K562 (cell line): ENCODE measurements at regions not wholly inside any gene's neighbourhood (a gene's known extent, or its start where the extent isn't known, plus 50 kb on each side); places are given as distances from the start of the nearest gene placed in this dataset.

Source experiments
- ATAC-seq: fragments of 200-7000 bp; cut with Tn5 transposase; 3 replicates; pipeline ENCODE4 v1.9.1; 2020; ENCODE audit warnings: moderate library complexity
- BruUV-seq: library from RNA; stranded (reverse); fragments of 400-500 nt; replicated peaks from 2 replicates; lab custom pipeline; 2021; lab: Mats Ljungman, UMichigan
- CTCF ChIA-PET: fragments of 300-600 bp; formaldehyde crosslinking; extraction: SDS; loops from one replicate; lab custom pipeline; 2021; ENCODE audit warnings: low intra/inter-chr PET ratio; lab: Yijun Ruan, JAX
- POLR2A ChIA-PET: fragments of 300-600, 350-650 bp; sonication (Branson Sonifier 250); formaldehyde crosslinking; extraction: SDS; loops from one replicate; lab custom pipeline; 2021; ENCODE audit warnings: antibody characterized with exemption, inconsistent platforms; lab: Yijun Ruan, JAX
- DNase-seq, 4 experiments: peaks; one replicate each; pipeline versions ENCODE4 v3.0.0 to v3.0.0-alpha.2; 2011 to 2018; ENCODE audit warnings: low spot score in 3 of 4, mixed read lengths in 3 of 4; ENCODE audit errors: extremely low read depth in 1 of 4
- FAIRE-seq: peaks from 2 replicates; lab custom pipeline; 2011; peaks lifted over from hg19 to GRCh38; lab: Jason Lieb, UNC
- H2AFZ ChIP-seq: 2 replicates; pipeline ENCODE4 v1.6.0; 2011; ENCODE audit warnings: low read depth, low read length, control low read depth, inconsistent platforms
- H3K27ac ChIP-seq: fragments of 200-600 bp; 3 replicates; pipeline ENCODE4 v1.8.0; 2011; ENCODE audit warnings: low read depth, mild to moderate bottlenecking, control low read depth, inconsistent platforms, low read length, moderate library complexity, mixed read lengths; ENCODE audit errors: extremely low read depth
- H3K27me3 ChIP-seq, 2 experiments: fragments of 300-600 bp in 1 of 2; 2 replicates in 1 of 2; 3 replicates in 1 of 2; pipeline versions ENCODE4 v1.6.0 to v1.8.0; 2011; ENCODE audit warnings: inconsistent platforms in 2 of 2, low read length in 2 of 2, mild to moderate bottlenecking in 1 of 2, mixed read lengths in 1 of 2, moderate library complexity in 1 of 2; ENCODE audit not compliant: control insufficient read depth in 2 of 2, insufficient read depth in 2 of 2
- H3K36me3 ChIP-seq: fragments of 300-600 bp; 3 replicates; pipeline ENCODE4 v1.8.0; 2011; ENCODE audit warnings: mild to moderate bottlenecking, low read length, inconsistent platforms; ENCODE audit not compliant: control insufficient read depth, insufficient read depth
- H3K4me1 ChIP-seq, 2 experiments: fragments of 200-600 bp in 1 of 2; replicated peaks in 1 of 2; 2 replicates in 1 of 2; 3 replicates in 1 of 2; pipeline versions ENCODE4 v1.5.1 to v1.8.0; 2011; ENCODE audit warnings: inconsistent platforms in 2 of 2, low read length in 2 of 2, mild to moderate bottlenecking in 1 of 2, mixed read lengths in 1 of 2, moderate library complexity in 1 of 2; ENCODE audit not compliant: control insufficient read depth in 2 of 2, insufficient read depth in 2 of 2
- H3K4me2 ChIP-seq: 2 replicates; pipeline ENCODE4 v1.6.1; 2011; ENCODE audit warnings: low read length, control low read depth, inconsistent platforms, mixed read lengths; ENCODE audit not compliant: insufficient read depth
- H3K4me3 ChIP-seq: fragments of 200-600 bp; sonication (generic), shearing (Covaris generic); 2 replicates; pipeline ENCODE4 v1.5.1; 2016; ENCODE audit warnings: control low read depth, inconsistent platforms
- H3K79me2 ChIP-seq: fragments of 200-600 bp; 3 replicates; pipeline ENCODE4 v1.8.0; 2011; ENCODE audit warnings: low read length, inconsistent platforms; ENCODE audit not compliant: control insufficient read depth, insufficient read depth
- H3K9ac ChIP-seq, 2 experiments: 2 replicates each; pipeline versions ENCODE4 v1.6.0 to v1.6.1; 2011; ENCODE audit warnings: low read depth in 2 of 2, low read length in 2 of 2, control low read depth in 1 of 2, inconsistent platforms in 1 of 2, mild to moderate bottlenecking in 1 of 2, mixed read lengths in 1 of 2; ENCODE audit not compliant: insufficient read depth in 1 of 2
- H3K9me1 ChIP-seq: one replicate; pipeline ENCODE4 v1.6.0; 2011; ENCODE audit warnings: inconsistent platforms, mild to moderate bottlenecking, low read length, moderate library complexity; ENCODE audit not compliant: control insufficient read depth, insufficient read depth
- H3K9me3 ChIP-seq: replicated peaks from 2 replicates; pipeline ENCODE4 v1.5.1; 2011; ENCODE audit warnings: low read depth, low read length, inconsistent platforms; ENCODE audit not compliant: control insufficient read depth, insufficient read depth
- H4K20me1 ChIP-seq: replicated peaks from 2 replicates; pipeline ENCODE4 v1.6.1; 2011; ENCODE audit warnings: low read length, inconsistent platforms, mixed read lengths; ENCODE audit not compliant: control insufficient read depth, insufficient read depth
- BRD4 ChIP-seq: fragments of 200-600 bp; sonication (generic); IDR thresholded peaks from 2 replicates; pipeline ENCODE4 v1.6.1; 2017; ENCODE audit warnings: inconsistent platforms
- ETV6 ChIP-seq, 3 experiments: fragments of 150-350 bp in 1 of 3; sonication (generic) in 1 of 3; formaldehyde crosslinking in 1 of 3; IDR thresholded peaks; 2 replicates each; pipeline versions ENCODE4 v1.6.1 to v1.8.0; 2014 to 2022; ENCODE audit warnings: borderline replicate concordance in 2 of 3, low read depth in 2 of 3, antibody characterized with exemption in 1 of 3, low read length in 1 of 3, mild to moderate bottlenecking in 1 of 3, missing genetic modification reagents in 1 of 3
- HNRNPLL ChIP-seq: fragments of 200-400 bp; formaldehyde crosslinking; IDR thresholded peaks from 2 replicates; pipeline ENCODE4 v1.6.1; 2017; ENCODE audit warnings: low read length, low read depth, mild to moderate bottlenecking; ENCODE audit not compliant: poor library complexity, severe bottlenecking
- MXD1 ChIP-seq: fragments of 250-450 bp; sonication (Bioruptor Pico); IDR thresholded peaks from 2 replicates; pipeline ENCODE4 v1.8.0; 2021; ENCODE audit warnings: borderline replicate concordance, mild to moderate bottlenecking, moderate library complexity; ENCODE audit not compliant: poor library complexity, severe bottlenecking
- NR2C2 ChIP-seq, 2 experiments: fragments of 200-800 bp in 1 of 2; sonication (Bioruptor generic) in 1 of 2; sonication (generic) in 1 of 2; formaldehyde crosslinking in 1 of 2; IDR thresholded peaks; 2 replicates each; pipeline versions ENCODE4 v1.6.1 to v1.8.0; 2016 to 2022; ENCODE audit warnings: mild to moderate bottlenecking in 1 of 2, missing compliant biosample characterization in 1 of 2, missing genetic modification characterization in 1 of 2, missing genetic modification reagents in 1 of 2
- POLR3G ChIP-seq: IDR thresholded peaks from 2 replicates; pipeline ENCODE4 v1.6.1; 2011; ENCODE audit not compliant: insufficient read length, insufficient replicate concordance; ENCODE audit errors: extremely low read depth
- SRSF9 ChIP-seq: fragments of 200-400 bp; formaldehyde crosslinking; IDR thresholded peaks from 2 replicates; pipeline ENCODE4 v1.6.1; 2017; ENCODE audit warnings: low read depth, low read length, borderline replicate concordance
- STAT5A ChIP-seq: IDR thresholded peaks from 2 replicates; pipeline ENCODE4 v1.6.1; 2012; ENCODE audit warnings: low read length, inconsistent platforms, borderline replicate concordance
- ZFP36 ChIP-seq: fragments of 150-350 bp; IDR thresholded peaks from 2 replicates; pipeline ENCODE4 v1.6.1; 2018; ENCODE audit warnings: low read length, low read depth; ENCODE audit not compliant: partially characterized antibody
- ZNF311 ChIP-seq: fragments of 250-450 bp; sonication (Bioruptor Pico); IDR thresholded peaks from 2 replicates; pipeline ENCODE4 v1.4.0; 2020; ENCODE audit warnings: mild to moderate bottlenecking, moderate library complexity
- ZNF431 ChIP-seq: sonication (generic); formaldehyde crosslinking; IDR thresholded peaks from 2 replicates; pipeline ENCODE4 v1.8.0; 2022; ENCODE audit warnings: mild to moderate bottlenecking, missing genetic modification reagents
- ZNF583 ChIP-seq: fragments of 250-450 bp; sonication (Bioruptor Pico); IDR thresholded peaks from 2 replicates; pipeline ENCODE4 v1.4.0; 2020
- ZZZ3 ChIP-seq: fragments of 450-650 bp; IDR thresholded peaks from 2 replicates; pipeline ENCODE4 v1.6.1; 2016; ENCODE audit warnings: antibody characterized with exemption, mild to moderate bottlenecking, moderate library complexity
- WGBS: fragments of 100-300 bp; shearing (Covaris generic); methylation state at CpG from one replicate; pipeline ENCODE4 v1.1.6; 2016; ENCODE audit warnings: low coverage, mixed read lengths; ENCODE audit not compliant: insufficient coverage; ENCODE audit errors: missing lambda C conversion rate; 5-methylcytosine and 5-hydroxymethylcytosine counted together
- in situ Hi-C: fragments of 300-500 bp; cut with MboI; formaldehyde crosslinking; loops from 4 replicates; pipeline ENCODE4 v1.15.0; 2018; ENCODE audit warnings: inconsistent platforms, mixed read lengths
- intact Hi-C: fragments of 100-400 bp; cut with micrococcal nuclease; formaldehyde crosslinking; loops from 2 replicates; pipeline ENCODE4 v1.14.2; 2022
- TF ChIP-seq, protein P1 (sequence below): IDR thresholded peaks from 2 replicates; pipeline ENCODE4 v1.6.1; 2014; ENCODE audit warnings: antibody characterized with exemption
- TF ChIP-seq, protein P2 (sequence below): fragments of 250-450 bp; sonication (Bioruptor Pico); IDR thresholded peaks from 2 replicates; pipeline ENCODE4 v1.4.0; 2020; ENCODE audit warnings: mild to moderate bottlenecking, moderate library complexity
- TF ChIP-seq, protein P3 (sequence below): fragments of 200-800 bp; sonication (Bioruptor generic); IDR thresholded peaks from 2 replicates; pipeline ENCODE4 v1.6.1; 2017; ENCODE audit warnings: missing genetic modification characterization, missing compliant biosample characterization

DNA sequence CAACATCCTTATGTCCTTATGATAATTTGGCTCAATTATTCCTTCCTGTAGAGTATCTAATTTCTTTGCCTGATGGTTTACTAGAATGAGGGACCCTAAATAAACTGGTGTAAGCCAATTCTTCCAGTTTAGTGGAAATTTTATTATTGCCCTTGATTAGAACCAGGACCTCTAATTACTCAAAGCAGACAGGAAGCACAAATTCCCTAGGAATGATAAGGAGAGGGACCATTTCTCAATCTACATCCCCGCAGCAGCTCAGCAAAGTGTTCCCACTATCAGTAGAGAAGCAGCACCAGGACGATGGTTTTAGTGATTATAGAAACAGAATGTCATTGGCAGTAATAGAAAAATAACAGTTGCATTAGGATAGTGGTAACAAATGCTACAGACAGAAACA is 97.1 kb downstream of the PLPPR4 start:
- H3K27me3 ChIP-seq = no peaks in the 10 kb centered on the region
- no peak overlapping the region for H3K4me3 ChIP-seq
- no peaks in the 10 kb centered on the region for H3K4me1 ChIP-seq
- H3K79me2 ChIP-seq = no peaks in the 10 kb centered on the region
- intact Hi-C loops = no loop called here
- no peak for DNase-seq
- no TSS peak for BruUV-seq
- WGBS = 3% methylated on average over 2 of the region's 2 CpGs
- in situ Hi-C loops = no loop called here
- no peaks in the 10 kb centered on the region for H3K9me1 ChIP-seq
- ATAC-seq = no peak
- H3K27ac ChIP-seq = no peak overlapping the region
- no peak for FAIRE-seq
- no peaks in the 10 kb centered on the region for H4K20me1 ChIP-seq
- H2AFZ ChIP-seq = no peak overlapping the region
- no peaks in the 10 kb centered on the region for H3K9me3 ChIP-seq
- ChIA-PET CTCF (no interaction called here), POLR2A (no interaction called here)
- H3K4me2 ChIP-seq = no peak overlapping the region
- no peaks in the 10 kb centered on the region for H3K36me3 ChIP-seq
- no peak overlapping the region for H3K9ac ChIP-seq
- TF ChIP-seq STAT5A (no peak), SRSF9 (no peak), ZZZ3 (no peak), ZNF431 (CRISPR knock-in tag) (no peak), HNRNPLL (no peak), POLR3G (no peak), NR2C2 (CRISPR knock-in tag; IDR thresholded peaks at IDR 0.05) (no peak), NR2C2 (tag; IDR thresholded peaks at IDR 0.05) (no peak), ZNF583 (CRISPR knock-in tag) (no peak), BRD4 (no peak), ZNF311 (CRISPR knock-in tag) (no peak), ZFP36 (no peak), ETV6 (IDR thresholded peaks at IDR 0.05; ENCODE audit: borderline replicate concordance in 1 of 2, low read depth in 2 of 2, low read length in 1 of 2) (no peak), ETV6 (CRISPR knock-in tag; IDR thresholded peaks at IDR 0.05; ENCODE audit: borderline replicate concordance) (no peak), MXD1 (CRISPR knock-in tag) (no peak)
- TF ChIP-seq, protein P1, sequence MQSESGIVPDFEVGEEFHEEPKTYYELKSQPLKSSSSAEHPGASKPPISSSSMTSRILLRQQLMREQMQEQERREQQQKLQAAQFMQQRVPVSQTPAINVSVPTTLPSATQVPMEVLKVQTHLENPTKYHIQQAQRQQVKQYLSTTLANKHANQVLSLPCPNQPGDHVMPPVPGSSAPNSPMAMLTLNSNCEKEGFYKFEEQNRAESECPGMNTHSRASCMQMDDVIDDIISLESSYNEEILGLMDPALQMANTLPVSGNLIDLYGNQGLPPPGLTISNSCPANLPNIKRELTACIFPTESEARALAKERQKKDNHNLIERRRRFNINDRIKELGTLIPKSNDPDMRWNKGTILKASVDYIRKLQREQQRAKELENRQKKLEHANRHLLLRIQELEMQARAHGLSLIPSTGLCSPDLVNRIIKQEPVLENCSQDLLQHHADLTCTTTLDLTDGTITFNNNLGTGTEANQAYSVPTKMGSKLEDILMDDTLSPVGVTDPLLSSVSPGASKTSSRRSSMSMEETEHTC = no peak
- TF ChIP-seq, protein P2, sequence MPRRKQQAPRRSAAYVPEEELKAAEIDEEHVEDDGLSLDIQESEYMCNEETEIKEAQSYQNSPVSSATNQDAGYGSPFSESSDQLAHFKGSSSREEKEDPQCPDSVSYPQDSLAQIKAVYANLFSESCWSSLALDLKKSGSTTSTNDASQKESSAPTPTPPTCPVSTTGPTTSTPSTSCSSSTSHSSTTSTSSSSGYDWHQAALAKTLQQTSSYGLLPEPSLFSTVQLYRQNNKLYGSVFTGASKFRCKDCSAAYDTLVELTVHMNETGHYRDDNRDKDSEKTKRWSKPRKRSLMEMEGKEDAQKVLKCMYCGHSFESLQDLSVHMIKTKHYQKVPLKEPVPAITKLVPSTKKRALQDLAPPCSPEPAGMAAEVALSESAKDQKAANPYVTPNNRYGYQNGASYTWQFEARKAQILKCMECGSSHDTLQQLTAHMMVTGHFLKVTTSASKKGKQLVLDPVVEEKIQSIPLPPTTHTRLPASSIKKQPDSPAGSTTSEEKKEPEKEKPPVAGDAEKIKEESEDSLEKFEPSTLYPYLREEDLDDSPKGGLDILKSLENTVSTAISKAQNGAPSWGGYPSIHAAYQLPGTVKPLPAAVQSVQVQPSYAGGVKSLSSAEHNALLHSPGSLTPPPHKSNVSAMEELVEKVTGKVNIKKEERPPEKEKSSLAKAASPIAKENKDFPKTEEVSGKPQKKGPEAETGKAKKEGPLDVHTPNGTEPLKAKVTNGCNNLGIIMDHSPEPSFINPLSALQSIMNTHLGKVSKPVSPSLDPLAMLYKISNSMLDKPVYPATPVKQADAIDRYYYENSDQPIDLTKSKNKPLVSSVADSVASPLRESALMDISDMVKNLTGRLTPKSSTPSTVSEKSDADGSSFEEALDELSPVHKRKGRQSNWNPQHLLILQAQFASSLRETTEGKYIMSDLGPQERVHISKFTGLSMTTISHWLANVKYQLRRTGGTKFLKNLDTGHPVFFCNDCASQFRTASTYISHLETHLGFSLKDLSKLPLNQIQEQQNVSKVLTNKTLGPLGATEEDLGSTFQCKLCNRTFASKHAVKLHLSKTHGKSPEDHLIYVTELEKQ (CRISPR knock-in tag) = no peak
- TF ChIP-seq, protein P3, sequence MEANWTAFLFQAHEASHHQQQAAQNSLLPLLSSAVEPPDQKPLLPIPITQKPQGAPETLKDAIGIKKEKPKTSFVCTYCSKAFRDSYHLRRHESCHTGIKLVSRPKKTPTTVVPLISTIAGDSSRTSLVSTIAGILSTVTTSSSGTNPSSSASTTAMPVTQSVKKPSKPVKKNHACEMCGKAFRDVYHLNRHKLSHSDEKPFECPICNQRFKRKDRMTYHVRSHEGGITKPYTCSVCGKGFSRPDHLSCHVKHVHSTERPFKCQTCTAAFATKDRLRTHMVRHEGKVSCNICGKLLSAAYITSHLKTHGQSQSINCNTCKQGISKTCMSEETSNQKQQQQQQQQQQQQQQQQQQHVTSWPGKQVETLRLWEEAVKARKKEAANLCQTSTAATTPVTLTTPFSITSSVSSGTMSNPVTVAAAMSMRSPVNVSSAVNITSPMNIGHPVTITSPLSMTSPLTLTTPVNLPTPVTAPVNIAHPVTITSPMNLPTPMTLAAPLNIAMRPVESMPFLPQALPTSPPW (CRISPR knock-in tag) = no peak
